ENCODE measurements at regions not wholly inside any gene's neighbourhood (a gene's known extent, or its start where the extent isn't known, plus 50 kb on each side); places are given as distances from the start of the nearest gene placed in this dataset.

GRCh38 chr4:114321366-114321765 is 277.2 kb upstream of the UGT8 start:
- TF ChIP-seq, protein P1, sequence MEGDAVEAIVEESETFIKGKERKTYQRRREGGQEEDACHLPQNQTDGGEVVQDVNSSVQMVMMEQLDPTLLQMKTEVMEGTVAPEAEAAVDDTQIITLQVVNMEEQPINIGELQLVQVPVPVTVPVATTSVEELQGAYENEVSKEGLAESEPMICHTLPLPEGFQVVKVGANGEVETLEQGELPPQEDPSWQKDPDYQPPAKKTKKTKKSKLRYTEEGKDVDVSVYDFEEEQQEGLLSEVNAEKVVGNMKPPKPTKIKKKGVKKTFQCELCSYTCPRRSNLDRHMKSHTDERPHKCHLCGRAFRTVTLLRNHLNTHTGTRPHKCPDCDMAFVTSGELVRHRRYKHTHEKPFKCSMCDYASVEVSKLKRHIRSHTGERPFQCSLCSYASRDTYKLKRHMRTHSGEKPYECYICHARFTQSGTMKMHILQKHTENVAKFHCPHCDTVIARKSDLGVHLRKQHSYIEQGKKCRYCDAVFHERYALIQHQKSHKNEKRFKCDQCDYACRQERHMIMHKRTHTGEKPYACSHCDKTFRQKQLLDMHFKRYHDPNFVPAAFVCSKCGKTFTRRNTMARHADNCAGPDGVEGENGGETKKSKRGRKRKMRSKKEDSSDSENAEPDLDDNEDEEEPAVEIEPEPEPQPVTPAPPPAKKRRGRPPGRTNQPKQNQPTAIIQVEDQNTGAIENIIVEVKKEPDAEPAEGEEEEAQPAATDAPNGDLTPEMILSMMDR (conservative IDR thresholded peaks at IDR 0.05; ENCODE audit: low read depth, low read length): no peak
- TF ChIP-seq EZH2 (IDR thresholded peaks at IDR 0.05; ENCODE audit: borderline replicate concordance, low read depth, low read length, poor library complexity, severe bottlenecking): no peak
